Esophagus squamous epithelium (tissue), 4 donors: ENCODE measurements at regions not wholly inside any gene's neighbourhood (a gene's known extent, or its start where the extent isn't known, plus 50 kb on each side); places are given as distances from the start of the nearest gene placed in this dataset.

Experiments used
- CTCF ChIP-seq, 6 experiments: fragments of 450-650 bp in 4 of 6; fragments of 200-600 bp in 2 of 6; sonication (generic) in 2 of 6; IDR thresholded peaks; one replicate each; pipeline ENCODE4 v1.5.1; 2016 to 2019; ENCODE audit warnings: antibody characterized with exemption in 6 of 6, mild to moderate bottlenecking in 4 of 6, moderate library complexity in 4 of 6
- POLR2A ChIP-seq, 4 donors: fragments of 450-650 bp; IDR thresholded peaks; one replicate each; pipeline ENCODE4 v1.6.1; 2017; ENCODE audit warnings: antibody characterized with exemption in 4 of 4, mild to moderate bottlenecking in 4 of 4, moderate library complexity in 3 of 4

GRCh38 chr3:27993051-27993450 is 248.4 kb upstream of the CMC1 start:
- TF ChIP-seq CTCF (IDR thresholded peaks at IDR 0.05) (no peak), POLR2A (IDR thresholded peaks at IDR 0.05) (no peak)
